GM18870 (cell line): ENCODE measurements at regions not wholly inside any gene's neighbourhood (a gene's known extent, or its start where the extent isn't known, plus 50 kb on each side); places are given as distances from the start of the nearest gene placed in this dataset.
"Not testable (repeated sequence)": the region's sequence is repeated elsewhere in the genome, so short reads cannot be mapped to it uniquely, and the experiment has no call there.

Experiments used
- ATAC-seq: cut with Tn5 transposase; IDR thresholded peaks from one replicate; pipeline ENCODE4 v1.9.1; 2021; ENCODE audit warnings: moderate library complexity; ENCODE audit not compliant: unreplicated experiment

GRCh38 chr2:128503399-128504245, 185.0 kb upstream of the HS6ST1 start:
- no peak for ATAC-seq

DNA sequence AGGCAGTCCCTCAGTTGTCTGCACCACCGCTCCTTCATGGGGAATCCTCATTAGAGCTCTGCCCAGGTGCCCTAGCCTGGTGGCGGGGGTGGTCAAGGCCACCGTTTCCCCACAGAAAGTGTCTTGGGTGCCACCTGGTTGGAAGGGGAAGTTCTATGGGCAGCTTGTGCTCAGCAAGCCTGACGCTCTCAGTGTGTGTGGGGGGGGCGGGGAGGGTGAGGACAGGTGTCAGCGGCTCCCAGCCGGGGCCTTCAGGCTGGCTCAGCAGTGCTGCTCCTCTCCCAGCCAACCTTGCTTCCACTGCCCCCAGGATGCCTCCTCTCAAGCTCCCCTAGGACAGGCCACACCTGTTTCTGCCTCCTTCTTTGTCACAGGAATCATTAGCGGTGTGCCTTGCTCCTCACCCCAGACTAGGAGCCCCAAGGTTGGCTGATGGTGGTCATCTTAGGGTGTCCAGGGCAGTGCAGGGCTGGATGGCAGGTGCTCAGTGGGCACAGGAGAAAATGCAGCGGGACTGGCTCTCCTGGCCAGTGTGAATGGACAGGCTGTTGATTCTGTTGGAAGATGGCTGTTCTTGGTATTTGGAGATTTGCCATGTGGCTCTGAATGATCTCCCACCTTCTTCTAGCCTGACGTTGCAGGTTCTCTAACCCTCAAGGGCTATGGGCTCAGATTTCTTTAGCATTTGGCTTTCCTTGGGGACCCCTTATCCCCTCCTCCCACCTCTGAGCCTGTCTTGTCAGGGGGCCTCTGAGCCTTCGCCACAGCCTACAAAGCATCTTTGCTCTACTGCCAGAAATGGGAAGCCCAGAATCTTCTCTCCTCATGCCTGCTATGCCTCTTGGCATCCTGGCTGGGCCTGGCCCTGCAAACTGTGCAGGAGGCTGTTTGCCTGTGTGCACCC, 185.8 kb upstream of the HS6ST1 start:
- no peak for ATAC-seq

- ATAC-seq: no peak
These were observed 186.5 kb upstream of the HS6ST1 start for GRCh38 chr2:128505150-128505490.

GRCh38 chr2:128505575-128506526, 187.2 kb upstream of the HS6ST1 start:
- no peak for ATAC-seq

DNA sequence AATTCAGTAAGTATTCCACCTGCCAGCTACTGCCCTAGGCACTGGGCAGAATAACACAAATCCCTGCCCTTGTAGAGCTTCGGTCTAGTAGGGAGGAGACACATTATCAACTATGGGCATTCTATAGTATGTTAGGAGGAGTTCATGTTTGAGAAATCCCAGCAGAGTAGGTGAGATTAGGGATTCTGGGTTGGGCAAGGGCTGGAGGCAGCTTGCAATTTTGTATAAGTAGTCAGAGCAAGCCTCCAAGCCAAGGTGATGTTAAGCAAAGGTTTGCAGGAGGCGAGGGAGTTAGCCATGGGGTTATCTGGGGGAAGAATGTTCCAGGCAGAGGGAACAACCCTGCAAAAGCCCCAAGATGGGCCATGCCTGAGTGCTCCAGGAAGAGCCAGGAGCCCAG, 187.9 kb upstream of the HS6ST1 start:
- ATAC-seq: no peak

DNA sequence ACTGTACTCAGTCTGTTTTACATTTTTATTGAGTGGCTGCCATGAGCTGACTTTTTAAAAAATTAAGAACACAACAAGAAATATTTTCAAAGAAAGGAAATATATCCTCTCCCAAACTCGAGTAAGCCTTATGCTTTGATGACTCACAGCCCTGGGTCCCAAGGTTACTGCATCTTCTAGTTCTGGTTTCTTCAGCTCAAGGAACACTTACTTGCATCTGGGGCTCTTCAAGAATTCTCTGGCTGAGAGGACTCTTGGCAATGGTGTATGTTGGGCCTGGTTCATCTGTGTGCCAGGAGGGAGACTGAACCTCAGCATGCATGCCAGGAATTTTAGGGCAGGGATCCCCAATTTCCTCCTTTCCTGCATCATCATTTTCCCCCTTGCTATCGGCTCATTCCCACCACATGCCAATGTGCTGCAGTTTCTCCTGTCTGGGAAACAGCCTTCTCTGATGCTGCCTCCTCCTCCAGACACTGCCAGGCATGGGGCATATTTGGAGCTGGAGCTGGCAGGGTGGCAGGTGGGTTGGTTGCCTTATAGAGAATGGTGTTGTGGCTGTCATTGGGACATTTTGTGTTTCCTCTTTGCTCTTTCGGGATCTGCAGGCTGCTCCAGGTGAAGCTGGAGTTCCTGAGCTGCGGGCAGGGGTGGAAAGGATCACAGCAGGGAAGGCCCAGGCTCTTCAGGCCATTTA, 192.2 kb upstream of the HS6ST1 start:
- no peak for ATAC-seq

- ATAC-seq: no peak
These were observed 193.2 kb upstream of the HS6ST1 start for GRCh38 chr2:128511731-128512378.

DNA sequence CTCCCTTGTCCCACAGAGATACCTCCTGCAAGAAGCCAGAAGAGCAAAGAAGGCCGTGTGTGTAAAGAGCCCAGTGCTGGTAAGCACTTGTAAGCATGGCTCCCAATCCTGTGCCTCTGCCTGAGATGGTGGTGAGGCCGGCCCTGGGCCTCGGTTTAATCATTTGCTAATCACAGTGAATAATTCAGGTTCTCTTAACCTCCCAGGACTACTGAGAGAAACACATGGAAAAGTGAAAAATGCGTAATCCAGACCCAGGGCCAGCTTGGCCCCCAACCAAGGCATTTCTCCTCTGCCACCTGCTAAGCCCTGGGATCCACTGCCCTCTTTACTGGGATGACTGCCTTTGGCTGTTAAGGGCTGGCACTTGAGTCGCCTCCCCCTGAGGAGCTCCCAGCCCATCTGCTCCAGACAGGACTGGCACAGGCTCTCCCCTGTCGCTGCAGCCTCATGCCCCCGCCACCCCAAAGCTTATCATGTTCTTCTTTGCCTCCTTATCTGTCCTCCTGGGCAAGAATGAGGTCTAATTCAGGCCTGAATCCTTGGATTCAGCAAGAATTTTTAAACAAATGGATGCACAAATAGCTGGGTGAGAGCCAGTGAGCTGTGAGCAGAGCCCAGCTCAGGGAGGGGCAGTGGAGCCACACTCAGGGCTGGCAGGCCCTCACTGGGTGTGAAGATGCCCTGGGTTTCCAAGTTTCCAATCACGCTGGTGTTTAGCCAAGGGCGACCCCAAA, 193.9 kb upstream of the HS6ST1 start:
- ATAC-seq: no peak

- ATAC-seq: no peak
These were observed 194.7 kb upstream of the HS6ST1 start for GRCh38 chr2:128513116-128513960.

DNA sequence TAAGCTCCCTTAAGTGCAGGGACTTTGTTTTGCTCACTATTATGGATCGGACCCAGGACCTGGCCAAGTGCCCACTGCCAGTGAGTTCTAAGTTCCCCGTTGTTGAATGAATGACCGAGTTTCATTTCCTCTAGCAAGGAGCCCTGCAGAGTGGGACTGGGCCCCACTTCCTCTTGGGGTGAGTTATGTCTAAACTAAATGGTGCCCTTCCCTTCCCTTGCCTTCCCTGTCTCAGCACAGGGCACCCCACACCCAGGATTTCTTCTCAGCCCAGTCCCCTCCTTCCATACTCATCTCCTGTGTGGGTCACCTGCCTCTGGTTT, 195.3 kb upstream of the HS6ST1 start:
- ATAC-seq: peak; percentile 78

DNA sequence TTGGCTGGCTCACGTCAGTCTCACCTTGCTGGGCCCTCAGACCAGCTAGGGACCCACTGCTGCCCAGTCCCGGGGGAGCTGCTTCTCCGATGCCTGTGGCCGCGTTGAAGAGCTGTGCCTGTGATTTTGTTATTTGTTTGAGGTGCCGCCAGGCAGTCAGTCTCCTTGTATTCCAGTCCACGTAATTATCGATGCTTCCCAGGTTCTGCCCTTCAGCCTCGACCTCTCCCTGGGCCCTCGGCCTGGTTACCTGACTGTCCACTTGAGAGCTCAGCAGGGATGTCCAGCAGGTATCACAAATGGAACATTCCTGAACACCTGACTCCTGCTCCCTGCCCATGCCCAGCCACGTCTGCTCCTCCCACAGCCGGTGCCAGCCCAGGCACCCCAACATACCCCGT, 195.9 kb upstream of the HS6ST1 start:
- no peak for ATAC-seq

DNA sequence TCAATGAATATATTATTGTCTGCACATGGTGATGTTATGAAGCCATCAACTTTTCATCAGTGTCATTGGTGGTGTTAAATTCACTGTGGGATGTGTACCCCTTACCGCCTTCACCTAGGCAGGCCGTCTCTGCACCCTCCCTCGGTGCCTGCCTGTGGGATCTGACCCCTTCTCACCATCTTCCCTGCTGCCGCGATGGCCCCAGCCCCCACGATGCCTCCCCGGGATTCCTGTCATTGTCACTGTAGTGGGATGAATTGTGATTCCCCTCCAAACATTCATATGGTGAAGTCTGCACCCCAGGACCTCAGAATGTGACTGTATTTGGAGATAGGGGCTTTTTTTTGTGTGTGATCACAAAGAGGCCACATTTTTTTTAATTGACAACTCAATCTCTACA, 198.3 kb upstream of the HS6ST1 start:
- no peak for ATAC-seq

GRCh38 chr2:128519028-128519427, 200.4 kb upstream of the HS6ST1 start:
- ATAC-seq: not testable (repeated sequence)

GRCh38 chr2:128519517-128520215, 201.0 kb upstream of the HS6ST1 start:
- ATAC-seq: no peak

DNA sequence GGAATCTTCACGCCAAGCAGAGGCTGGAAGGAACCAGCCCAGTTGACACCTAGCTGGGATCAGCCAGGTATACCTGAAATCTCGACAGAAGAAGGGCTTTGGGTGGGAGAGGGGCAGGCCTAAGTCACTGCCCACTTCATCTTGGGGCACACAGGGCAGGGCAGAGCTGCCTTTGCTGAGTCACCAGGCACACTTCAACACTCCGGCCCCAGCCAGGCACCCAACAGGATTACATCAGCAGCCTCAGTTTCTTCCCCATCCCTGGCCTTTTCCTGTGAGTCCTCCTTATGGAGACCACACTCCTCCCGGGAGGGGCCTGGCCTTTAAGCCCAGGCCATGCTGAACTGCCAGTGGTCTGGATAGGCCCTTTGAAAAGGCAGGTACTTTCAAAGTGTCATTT, 201.7 kb upstream of the HS6ST1 start:
- ATAC-seq: no peak

DNA sequence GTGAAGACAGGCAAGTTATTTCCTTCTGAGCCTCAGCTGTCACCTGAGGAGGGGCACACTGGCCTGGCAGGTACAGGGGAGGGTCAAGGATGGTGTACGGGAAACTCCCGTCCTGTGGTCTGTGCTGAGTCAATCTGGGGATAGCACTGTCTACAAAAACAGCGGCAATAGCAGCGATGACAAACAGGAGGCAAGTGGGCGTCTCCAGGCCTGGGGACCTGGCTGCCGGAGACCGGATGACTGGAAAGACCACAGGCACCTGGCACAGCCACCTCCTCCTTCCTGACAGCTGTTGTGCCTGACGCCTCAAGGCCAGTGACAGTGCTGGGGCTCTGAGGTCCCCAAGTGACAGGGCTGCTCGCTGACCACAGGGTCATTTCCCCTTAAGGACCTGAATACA, 202.1 kb upstream of the HS6ST1 start:
- ATAC-seq: peak; percentile 96

- no peak for ATAC-seq
These were observed 202.8 kb upstream of the HS6ST1 start for GRCh38 chr2:128521482-128521881.

- no peak for ATAC-seq
These were observed 204.2 kb upstream of the HS6ST1 start for GRCh38 chr2:128522829-128523228.
